Central memory CD8-positive, alpha-beta T cell (primary cell): ENCODE measurements at regions not wholly inside any gene's neighbourhood (a gene's known extent, or its start where the extent isn't known, plus 50 kb on each side); places are given as distances from the start of the nearest gene placed in this dataset.

ENCODE experiments used
- ATAC-seq: fragments of 150-1000 bp; cut with Tn5 transposase; replicated peaks from 2 replicates; pipeline ENCODE4 v1.10.0; 2022; ENCODE audit warnings: mild to moderate bottlenecking, moderate FRiP score, moderate number of reproducible peaks; ENCODE audit not compliant: poor library complexity, severe bottlenecking; ENCODE audit errors: extremely low read depth
- DNase-seq, 2 donors: peaks; one replicate each; pipeline ENCODE4 v3.0.0; 2021; ENCODE audit warnings: low spot score in 2 of 2
- H3K27ac Mint-ChIP-seq: one replicate; pipeline ENCODE4 v1.8.0; 2022; ENCODE audit warnings: low read depth, mild to moderate bottlenecking, moderate library complexity, mixed read lengths
- H3K27me3 Mint-ChIP-seq: one replicate; pipeline ENCODE4 v1.8.0; 2022; ENCODE audit warnings: mixed read lengths
- H3K36me3 Mint-ChIP-seq: one replicate; pipeline ENCODE4 v1.8.0; 2022; ENCODE audit warnings: mild to moderate bottlenecking, moderate library complexity, mixed read lengths; ENCODE audit not compliant: insufficient read depth
- H3K4me1 Mint-ChIP-seq: one replicate; pipeline ENCODE4 v1.8.0; 2022; ENCODE audit warnings: mixed read lengths
- H3K4me3 Mint-ChIP-seq: one replicate; pipeline ENCODE4 v1.8.0; 2022; ENCODE audit warnings: mild to moderate bottlenecking, moderate library complexity, mixed read lengths
- H3K9me3 Mint-ChIP-seq: one replicate; pipeline ENCODE4 v1.8.0; 2022; ENCODE audit warnings: mixed read lengths

GRCh38 chr14:29489911-29490425, 437.7 kb downstream of the PRKD1 start:
- Mint-ChIP-seq H3K36me3 (no peaks in the 10 kb centered on the region), H3K27ac (no peak overlapping the region), H3K4me3 (no peak overlapping the region), H3K27me3 (no peaks in the 10 kb centered on the region), H3K4me1 (no peaks in the 10 kb centered on the region), H3K9me3 (peaks cover 29% of the 10 kb centered on the region)
- ATAC-seq (no peak), DNase-seq (no peak)

- H3K9me3 Mint-ChIP-seq: peaks cover 32% of the 10 kb centered on the region
- H3K36me3 Mint-ChIP-seq: no peaks in the 10 kb centered on the region
- DNase-seq: no peak
- no peaks in the 10 kb centered on the region for H3K27me3 Mint-ChIP-seq
- no peak overlapping the region for H3K27ac Mint-ChIP-seq
- ATAC-seq: no peak
- H3K4me1 Mint-ChIP-seq: no peaks in the 10 kb centered on the region
- no peak overlapping the region for H3K4me3 Mint-ChIP-seq
Observed at GRCh38 chr14:29493849-29494248, 433.8 kb downstream of the PRKD1 start.

- no peak overlapping the region for H3K27ac Mint-ChIP-seq
- H3K4me3 Mint-ChIP-seq: no peak overlapping the region
- H3K27me3 Mint-ChIP-seq: no peaks in the 10 kb centered on the region
- H3K4me1 Mint-ChIP-seq: no peaks in the 10 kb centered on the region
- no peak for ATAC-seq
- no peak for DNase-seq
- H3K9me3 Mint-ChIP-seq: peaks cover 32% of the 10 kb centered on the region
- no peaks in the 10 kb centered on the region for H3K36me3 Mint-ChIP-seq
Observed at GRCh38 chr14:29494312-29494711, 433.3 kb downstream of the PRKD1 start.

DNA sequence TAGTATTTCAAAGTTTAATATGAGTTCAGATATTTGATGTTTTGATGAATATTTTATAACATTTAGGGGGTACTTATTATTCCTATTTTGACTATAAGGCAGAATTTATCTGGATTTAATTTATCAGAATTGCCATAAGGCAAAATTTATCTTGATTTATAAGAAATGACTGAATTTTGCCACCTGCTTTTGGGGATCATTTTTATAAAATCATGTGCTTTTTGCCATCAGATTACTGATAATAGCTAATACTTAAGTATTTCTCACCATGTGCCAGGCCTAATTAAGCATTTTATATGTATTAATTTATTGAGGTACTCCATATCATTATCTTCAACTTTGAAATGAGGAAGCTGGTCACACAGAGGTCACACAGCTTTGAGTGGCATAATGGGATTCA, 423.7 kb downstream of the PRKD1 start:
- DNase-seq (no peak), ATAC-seq (no peak)
- no peak overlapping the region for H3K4me3 Mint-ChIP-seq
- peaks cover 19% of the 10 kb centered on the region for H3K9me3 Mint-ChIP-seq
- no peaks in the 10 kb centered on the region for H3K36me3 Mint-ChIP-seq
- no peaks in the 10 kb centered on the region for H3K4me1 Mint-ChIP-seq
- no peak overlapping the region for H3K27ac Mint-ChIP-seq
- H3K27me3 Mint-ChIP-seq: no peaks in the 10 kb centered on the region

GRCh38 chr14:29518335-29518734, 409.3 kb downstream of the PRKD1 start:
- no peak overlapping the region for H3K4me3 Mint-ChIP-seq
- no peaks in the 10 kb centered on the region for H3K36me3 Mint-ChIP-seq
- no peak overlapping the region for H3K27ac Mint-ChIP-seq
- no peaks in the 10 kb centered on the region for H3K4me1 Mint-ChIP-seq
- peaks cover 31% of the 10 kb centered on the region for H3K9me3 Mint-ChIP-seq
- no peak for ATAC-seq
- no peak for DNase-seq
- H3K27me3 Mint-ChIP-seq: no peaks in the 10 kb centered on the region

DNA sequence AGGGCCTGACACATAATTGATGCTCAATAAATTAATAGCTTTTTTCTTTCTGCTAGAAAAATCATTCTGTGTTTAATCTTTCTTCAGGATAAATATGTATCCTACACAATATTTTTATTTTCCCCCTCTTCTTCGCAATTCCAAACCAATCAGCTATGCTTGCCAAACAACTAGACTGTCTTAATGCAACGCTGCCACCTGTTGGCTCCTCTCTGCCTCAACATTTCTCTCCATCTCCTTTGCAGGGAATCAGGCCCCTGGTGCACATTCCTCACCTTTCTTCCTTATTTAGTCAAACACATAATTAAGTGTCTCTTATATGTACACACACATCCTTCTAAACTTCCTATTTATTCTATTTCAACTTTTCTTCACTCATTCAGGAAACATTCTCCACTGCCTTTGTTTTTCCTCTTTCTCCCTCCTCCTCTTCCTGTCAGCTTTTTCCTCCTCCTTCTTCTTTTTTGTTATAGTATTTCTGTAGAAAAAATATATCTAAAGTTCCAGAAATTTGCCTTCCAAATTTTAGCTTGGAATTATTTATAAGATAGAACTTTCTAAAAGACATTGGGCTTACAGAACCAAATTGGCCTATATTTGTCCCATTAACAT, 406.0 kb downstream of the PRKD1 start:
- H3K27me3 Mint-ChIP-seq: no peaks in the 10 kb centered on the region
- no peak for DNase-seq
- H3K4me3 Mint-ChIP-seq: no peak overlapping the region
- H3K9me3 Mint-ChIP-seq: peaks cover 17% of the 10 kb centered on the region
- ATAC-seq: no peak
- no peaks in the 10 kb centered on the region for H3K4me1 Mint-ChIP-seq
- H3K36me3 Mint-ChIP-seq: no peaks in the 10 kb centered on the region
- H3K27ac Mint-ChIP-seq: no peak overlapping the region
